Sigmoid colon (tissue), 4 donors: ENCODE measurements at regions not wholly inside any gene's neighbourhood (a gene's known extent, or its start where the extent isn't known, plus 50 kb on each side); places are given as distances from the start of the nearest gene placed in this dataset.

Experiments used
- EP300 ChIP-seq, 4 donors: sonication (generic); formaldehyde crosslinking; IDR thresholded peaks; one replicate each; pipeline ENCODE4 v1.6.1; 2017; ENCODE audit warnings: antibody characterized with exemption in 4 of 4
- POLR2A ChIP-seq, 2 donors: fragments of 450-650 bp; IDR thresholded peaks; one replicate each; pipeline ENCODE4 v1.6.1; 2016; ENCODE audit warnings: antibody characterized with exemption in 2 of 2, mild to moderate bottlenecking in 2 of 2, moderate library complexity in 2 of 2
- POLR2AphosphoS5 ChIP-seq, 4 donors: sonication (generic); formaldehyde crosslinking; IDR thresholded peaks; one replicate each; pipeline ENCODE4 v1.6.1; 2017; ENCODE audit warnings: antibody characterized with exemption in 4 of 4
- TF ChIP-seq, protein P1 (sequence below), 4 experiments: fragments of 450-650 bp in 3 of 4; fragments of 200-600 bp in 1 of 4; IDR thresholded peaks; one replicate each; pipeline ENCODE4 v1.5.1; 2016 to 2019; ENCODE audit warnings: antibody characterized with exemption in 4 of 4, mild to moderate bottlenecking in 3 of 4, moderate library complexity in 2 of 4

- no peak for TF ChIP-seq POLR2A (IDR thresholded peaks at IDR 0.05)
- TF ChIP-seq POLR2AphosphoS5 (IDR thresholded peaks at IDR 0.05), result no peak
- TF ChIP-seq, protein P1, sequence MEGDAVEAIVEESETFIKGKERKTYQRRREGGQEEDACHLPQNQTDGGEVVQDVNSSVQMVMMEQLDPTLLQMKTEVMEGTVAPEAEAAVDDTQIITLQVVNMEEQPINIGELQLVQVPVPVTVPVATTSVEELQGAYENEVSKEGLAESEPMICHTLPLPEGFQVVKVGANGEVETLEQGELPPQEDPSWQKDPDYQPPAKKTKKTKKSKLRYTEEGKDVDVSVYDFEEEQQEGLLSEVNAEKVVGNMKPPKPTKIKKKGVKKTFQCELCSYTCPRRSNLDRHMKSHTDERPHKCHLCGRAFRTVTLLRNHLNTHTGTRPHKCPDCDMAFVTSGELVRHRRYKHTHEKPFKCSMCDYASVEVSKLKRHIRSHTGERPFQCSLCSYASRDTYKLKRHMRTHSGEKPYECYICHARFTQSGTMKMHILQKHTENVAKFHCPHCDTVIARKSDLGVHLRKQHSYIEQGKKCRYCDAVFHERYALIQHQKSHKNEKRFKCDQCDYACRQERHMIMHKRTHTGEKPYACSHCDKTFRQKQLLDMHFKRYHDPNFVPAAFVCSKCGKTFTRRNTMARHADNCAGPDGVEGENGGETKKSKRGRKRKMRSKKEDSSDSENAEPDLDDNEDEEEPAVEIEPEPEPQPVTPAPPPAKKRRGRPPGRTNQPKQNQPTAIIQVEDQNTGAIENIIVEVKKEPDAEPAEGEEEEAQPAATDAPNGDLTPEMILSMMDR (IDR thresholded peaks at IDR 0.05), result no peak
- no peak for TF ChIP-seq EP300 (IDR thresholded peaks at IDR 0.05)
These were observed 100.0 kb upstream of the TRIM24 start for GRCh38 chr7:138359870-138360559.
